GM23338 (cell line): ENCODE measurements at regions not wholly inside any gene's neighbourhood (a gene's known extent, or its start where the extent isn't known, plus 50 kb on each side); places are given as distances from the start of the nearest gene placed in this dataset.

ENCODE experiments used
- ATAC-seq: fragments of 200-7000 bp; cut with Tn5 transposase; 3 replicates; pipeline ENCODE4 v1.9.1; 2020
- DNase-seq: peaks from one replicate; pipeline ENCODE4 v3.0.0-alpha.2; 2015; ENCODE audit warnings: low spot score
- H2AFZ ChIP-seq: fragments of 200-600 bp; sonication (generic); 2 replicates; pipeline ENCODE4 v1.8.0; 2016; ENCODE audit warnings: antibody characterized with exemption, mild to moderate bottlenecking, moderate library complexity
- H3F3A ChIP-seq: fragments of 200-600 bp; sonication (generic); replicated peaks from 2 replicates; pipeline ENCODE4 v1.8.0; 2017; ENCODE audit warnings: antibody characterized with exemption, mixed run types, low read depth
- H3K27ac ChIP-seq: fragments of 200-600 bp; sonication (generic); 2 replicates; pipeline ENCODE4 v1.6.1; 2016; ENCODE audit warnings: low read depth
- H3K27me3 ChIP-seq: fragments of 200-600 bp; sonication (generic); 2 replicates; pipeline ENCODE4 v1.8.0; 2016; ENCODE audit warnings: mild to moderate bottlenecking, mixed run types, moderate library complexity; ENCODE audit not compliant: insufficient read depth
- H3K36me3 ChIP-seq: fragments of 200-600 bp; sonication (generic); 2 replicates; pipeline ENCODE4 v1.8.0; 2016; ENCODE audit warnings: mild to moderate bottlenecking; ENCODE audit not compliant: insufficient read depth
- H3K4me1 ChIP-seq: fragments of 200-600 bp; sonication (generic); 2 replicates; pipeline ENCODE4 v1.8.0; 2016; ENCODE audit warnings: mild to moderate bottlenecking, moderate library complexity; ENCODE audit not compliant: insufficient read depth
- H3K4me2 ChIP-seq: fragments of 200-600 bp; sonication (generic); 2 replicates; pipeline ENCODE4 v1.7.1; 2017; ENCODE audit warnings: mixed run types
- H3K4me3 ChIP-seq: fragments of 200-600 bp; sonication (generic); 2 replicates; pipeline ENCODE4 v1.6.1; 2016; ENCODE audit warnings: mixed run types
- H3K79me2 ChIP-seq: fragments of 200-600 bp; sonication (generic); replicated peaks from 2 replicates; pipeline ENCODE4 v1.8.0; 2017; ENCODE audit warnings: mild to moderate bottlenecking; ENCODE audit not compliant: insufficient read depth
- H3K9me2 ChIP-seq: fragments of 200-600 bp; sonication (generic); 2 replicates; pipeline ENCODE4 v1.8.0; 2017; ENCODE audit not compliant: insufficient read depth
- H4K20me1 ChIP-seq: fragments of 200-600 bp; sonication (generic); replicated peaks from 2 replicates; pipeline ENCODE4 v1.8.0; 2017; ENCODE audit warnings: mild to moderate bottlenecking; ENCODE audit not compliant: insufficient read depth
- H3K27ac Mint-ChIP-seq: 2 replicates; pipeline ENCODE4 v1.8.0; 2020; ENCODE audit warnings: inconsistent platforms, mild to moderate bottlenecking, moderate library complexity, mixed read lengths
- H3K27me3 Mint-ChIP-seq: 3 replicates; pipeline ENCODE4 v1.8.0; 2022; ENCODE audit warnings: low read depth, mild to moderate bottlenecking, moderate library complexity, mixed read lengths, inconsistent platforms; ENCODE audit not compliant: insufficient read depth, poor library complexity
- H3K36me3 Mint-ChIP-seq: 3 replicates; pipeline ENCODE4 v1.8.0; 2021; ENCODE audit warnings: low read depth, mild to moderate bottlenecking, inconsistent platforms, moderate library complexity, mixed read lengths
- H3K4me1 Mint-ChIP-seq: 3 replicates; pipeline ENCODE4 v1.8.0; 2020; ENCODE audit warnings: mild to moderate bottlenecking, inconsistent platforms, mixed read lengths
- H3K4me3 Mint-ChIP-seq: 3 replicates; pipeline ENCODE4 v1.8.0; 2021; ENCODE audit warnings: moderate library complexity, mild to moderate bottlenecking, inconsistent platforms, mixed read lengths
- H3K9me3 Mint-ChIP-seq: 3 replicates; pipeline ENCODE4 v1.8.0; 2020; ENCODE audit warnings: moderate library complexity, mild to moderate bottlenecking, inconsistent platforms, mixed read lengths
- CREB1 ChIP-seq: fragments of 250-450 bp; sonication (Bioruptor Pico); IDR thresholded peaks from 2 replicates; pipeline ENCODE4 v1.5.0; 2020; ENCODE audit warnings: low read depth, mild to moderate bottlenecking, moderate library complexity
- ETS1 ChIP-seq: IDR thresholded peaks from 2 replicates; pipeline ENCODE4 v1.6.1; 2016; ENCODE audit warnings: antibody characterized with exemption
- EZH2phosphoT487 ChIP-seq: fragments of 200-600 bp; sonication (generic); IDR thresholded peaks from one replicate; pipeline ENCODE4 v1.8.1; 2018; ENCODE audit warnings: antibody characterized with exemption; ENCODE audit not compliant: unreplicated experiment
- JUNB ChIP-seq: IDR thresholded peaks from one replicate; pipeline ENCODE4 v1.6.1; 2016; ENCODE audit warnings: antibody characterized with exemption; ENCODE audit not compliant: unreplicated experiment
- NANOG ChIP-seq: IDR thresholded peaks from 2 replicates; pipeline ENCODE4 v1.6.1; 2016; ENCODE audit warnings: antibody characterized with exemption, borderline replicate concordance
- POLR2AphosphoS5 ChIP-seq: IDR thresholded peaks from 2 replicates; pipeline ENCODE4 v1.6.1; 2016; ENCODE audit warnings: antibody characterized with exemption, low read depth
- ZNF114 ChIP-seq: fragments of 250-450 bp; sonication (Bioruptor Pico); IDR thresholded peaks from 2 replicates; pipeline ENCODE4 v1.5.0; 2020; ENCODE audit warnings: mild to moderate bottlenecking, moderate library complexity
- ZNF462 ChIP-seq: fragments of 250-450 bp; sonication (Bioruptor Pico); IDR thresholded peaks from 2 replicates; pipeline ENCODE4 v1.5.0; 2020; ENCODE audit warnings: mild to moderate bottlenecking, moderate library complexity
- TF ChIP-seq, protein P1 (sequence below): IDR thresholded peaks from one replicate; pipeline ENCODE4 v1.6.1; 2018; ENCODE audit warnings: antibody characterized with exemption; ENCODE audit not compliant: unreplicated experiment
- TF ChIP-seq, protein P2 (sequence below), 2 experiments: fragments of 200-600 bp in 1 of 2; sonication (generic) in 1 of 2; conservative IDR thresholded peaks; 2 replicates each; pipeline versions ENCODE4 v1.5.1 to v1.6.1; 2016 to 2017; ENCODE audit warnings: antibody characterized with exemption in 2 of 2, low read depth in 2 of 2, mild to moderate bottlenecking in 2 of 2, moderate library complexity in 1 of 2

- Mint-ChIP-seq H3K36me3 (peaks cover 7% of the 10 kb centered on the region; the same call in 2 of the 3 replicates), H3K9me3 (peaks cover 21% of the 10 kb centered on the region), H3K4me3 (no peak overlapping the region), H3K27me3 (peaks cover 4% of the 10 kb centered on the region), H3K4me1 (no peaks in the 10 kb centered on the region), H3K27ac (no peak overlapping the region)
- no peaks in the 10 kb centered on the region for H3K4me1 ChIP-seq
- ATAC-seq: no peak
- H3K27me3 ChIP-seq: no peaks in the 10 kb centered on the region
- no peaks in the 10 kb centered on the region for H3K36me3 ChIP-seq
- no peaks in the 10 kb centered on the region for H3K9me2 ChIP-seq
- TF ChIP-seq NANOG: no peak
- no peak overlapping the region for H3K27ac ChIP-seq
- no peak for DNase-seq
- no peak overlapping the region for H3K4me2 ChIP-seq
- H3K79me2 ChIP-seq: no peaks in the 10 kb centered on the region
- H3K4me3 ChIP-seq: no peak overlapping the region
- H2AFZ ChIP-seq: no peak overlapping the region
- H4K20me1 ChIP-seq: no peaks in the 10 kb centered on the region
- H3F3A ChIP-seq: no peaks in the 10 kb centered on the region
Observed at GRCh38 chrX:137771537-137771936, 205.6 kb downstream of the ZIC3 start.

DNA sequence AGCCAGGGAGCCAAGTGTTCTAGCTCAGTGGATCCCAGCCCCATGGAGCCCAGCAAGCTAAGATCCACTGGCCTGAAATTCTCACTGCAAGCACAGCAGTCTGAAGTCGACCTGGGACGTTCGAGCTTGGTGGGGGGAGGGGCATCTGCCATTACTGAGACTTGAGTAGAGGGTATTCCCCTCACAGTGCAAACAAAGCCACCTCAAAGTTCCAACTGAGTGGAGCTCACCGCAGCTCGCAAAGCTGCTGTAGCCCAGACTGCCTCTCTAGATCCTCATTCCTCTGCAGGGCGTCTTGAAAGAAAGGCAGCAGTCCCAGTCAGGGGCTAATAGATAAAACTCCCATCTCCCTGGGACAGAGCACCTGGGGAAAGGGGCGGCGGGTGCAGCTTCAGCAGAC, 226.3 kb downstream of the ZIC3 start:
- no peaks in the 10 kb centered on the region for H3K36me3 Mint-ChIP-seq
- Histone ChIP-seq H3K9me2 (no peaks in the 10 kb centered on the region), H4K20me1 (no peaks in the 10 kb centered on the region), H3K36me3 (no peaks in the 10 kb centered on the region), H3F3A (no peaks in the 10 kb centered on the region), H3K4me3 (no peak overlapping the region), H3K27ac (no peak overlapping the region), H3K27me3 (no peaks in the 10 kb centered on the region), H3K4me2 (no peak overlapping the region), H2AFZ (no peak overlapping the region), H3K4me1 (no peaks in the 10 kb centered on the region), H3K79me2 (no peaks in the 10 kb centered on the region)
- H3K27ac Mint-ChIP-seq: no peak overlapping the region
- no peaks in the 10 kb centered on the region for H3K4me1 Mint-ChIP-seq
- H3K9me3 Mint-ChIP-seq: no peaks in the 10 kb centered on the region
- DNase-seq (peak; percentile 6), ATAC-seq (peak; percentile 30; the same call in 2 of the 3 replicates)
- no peak overlapping the region for H3K4me3 Mint-ChIP-seq
- H3K27me3 Mint-ChIP-seq: peaks cover 5% of the 10 kb centered on the region
- TF ChIP-seq CREB1 (CRISPR knock-in tag): no peak
- TF ChIP-seq ETS1: no peak
- TF ChIP-seq EZH2phosphoT487: no peak
- no peak for TF ChIP-seq JUNB
- TF ChIP-seq ZNF462 (CRISPR knock-in tag): no peak
- no peak for TF ChIP-seq POLR2AphosphoS5
- TF ChIP-seq ZNF114: no peak
- no peak for TF ChIP-seq NANOG
- TF ChIP-seq, protein P1, sequence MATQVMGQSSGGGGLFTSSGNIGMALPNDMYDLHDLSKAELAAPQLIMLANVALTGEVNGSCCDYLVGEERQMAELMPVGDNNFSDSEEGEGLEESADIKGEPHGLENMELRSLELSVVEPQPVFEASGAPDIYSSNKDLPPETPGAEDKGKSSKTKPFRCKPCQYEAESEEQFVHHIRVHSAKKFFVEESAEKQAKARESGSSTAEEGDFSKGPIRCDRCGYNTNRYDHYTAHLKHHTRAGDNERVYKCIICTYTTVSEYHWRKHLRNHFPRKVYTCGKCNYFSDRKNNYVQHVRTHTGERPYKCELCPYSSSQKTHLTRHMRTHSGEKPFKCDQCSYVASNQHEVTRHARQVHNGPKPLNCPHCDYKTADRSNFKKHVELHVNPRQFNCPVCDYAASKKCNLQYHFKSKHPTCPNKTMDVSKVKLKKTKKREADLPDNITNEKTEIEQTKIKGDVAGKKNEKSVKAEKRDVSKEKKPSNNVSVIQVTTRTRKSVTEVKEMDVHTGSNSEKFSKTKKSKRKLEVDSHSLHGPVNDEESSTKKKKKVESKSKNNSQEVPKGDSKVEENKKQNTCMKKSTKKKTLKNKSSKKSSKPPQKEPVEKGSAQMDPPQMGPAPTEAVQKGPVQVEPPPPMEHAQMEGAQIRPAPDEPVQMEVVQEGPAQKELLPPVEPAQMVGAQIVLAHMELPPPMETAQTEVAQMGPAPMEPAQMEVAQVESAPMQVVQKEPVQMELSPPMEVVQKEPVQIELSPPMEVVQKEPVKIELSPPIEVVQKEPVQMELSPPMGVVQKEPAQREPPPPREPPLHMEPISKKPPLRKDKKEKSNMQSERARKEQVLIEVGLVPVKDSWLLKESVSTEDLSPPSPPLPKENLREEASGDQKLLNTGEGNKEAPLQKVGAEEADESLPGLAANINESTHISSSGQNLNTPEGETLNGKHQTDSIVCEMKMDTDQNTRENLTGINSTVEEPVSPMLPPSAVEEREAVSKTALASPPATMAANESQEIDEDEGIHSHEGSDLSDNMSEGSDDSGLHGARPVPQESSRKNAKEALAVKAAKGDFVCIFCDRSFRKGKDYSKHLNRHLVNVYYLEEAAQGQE: no peak
- TF ChIP-seq, protein P2, sequence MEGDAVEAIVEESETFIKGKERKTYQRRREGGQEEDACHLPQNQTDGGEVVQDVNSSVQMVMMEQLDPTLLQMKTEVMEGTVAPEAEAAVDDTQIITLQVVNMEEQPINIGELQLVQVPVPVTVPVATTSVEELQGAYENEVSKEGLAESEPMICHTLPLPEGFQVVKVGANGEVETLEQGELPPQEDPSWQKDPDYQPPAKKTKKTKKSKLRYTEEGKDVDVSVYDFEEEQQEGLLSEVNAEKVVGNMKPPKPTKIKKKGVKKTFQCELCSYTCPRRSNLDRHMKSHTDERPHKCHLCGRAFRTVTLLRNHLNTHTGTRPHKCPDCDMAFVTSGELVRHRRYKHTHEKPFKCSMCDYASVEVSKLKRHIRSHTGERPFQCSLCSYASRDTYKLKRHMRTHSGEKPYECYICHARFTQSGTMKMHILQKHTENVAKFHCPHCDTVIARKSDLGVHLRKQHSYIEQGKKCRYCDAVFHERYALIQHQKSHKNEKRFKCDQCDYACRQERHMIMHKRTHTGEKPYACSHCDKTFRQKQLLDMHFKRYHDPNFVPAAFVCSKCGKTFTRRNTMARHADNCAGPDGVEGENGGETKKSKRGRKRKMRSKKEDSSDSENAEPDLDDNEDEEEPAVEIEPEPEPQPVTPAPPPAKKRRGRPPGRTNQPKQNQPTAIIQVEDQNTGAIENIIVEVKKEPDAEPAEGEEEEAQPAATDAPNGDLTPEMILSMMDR (conservative IDR thresholded peaks at IDR 0.05; ENCODE audit: low read depth in 2 of 2): no peak
